CD1c-positive myeloid dendritic cell (primary cell): ENCODE measurements at regions not wholly inside any gene's neighbourhood (a gene's known extent, or its start where the extent isn't known, plus 50 kb on each side); places are given as distances from the start of the nearest gene placed in this dataset.
"Not testable (repeated sequence)": the region's sequence is repeated elsewhere in the genome, so short reads cannot be mapped to it uniquely, and the experiment has no call there.

ENCODE experiments used
- DNase-seq: peaks from one replicate; pipeline ENCODE4 v3.0.0-alpha.2; 2016; ENCODE audit errors: extremely low spot score

GRCh38 chr12:124476011-124476400 is 91.4 kb downstream of the NCOR2 start:
- no peak for DNase-seq

GRCh38 chr12:124475295-124476010 is 92.0 kb downstream of the NCOR2 start:
- DNase-seq, result no peak

GRCh38 chr12:124474709-124475108 is 92.7 kb downstream of the NCOR2 start:
- no peak for DNase-seq

- DNase-seq, result no peak
Observed at GRCh38 chr12:124472690-124473279, 94.6 kb downstream of the NCOR2 start.

GRCh38 chr12:124471828-124472227 is 95.6 kb downstream of the NCOR2 start:
- DNase-seq, result no peak

GRCh38 chr12:124470806-124471205 is 96.6 kb downstream of the NCOR2 start:
- no peak for DNase-seq

- no peak for DNase-seq
Observed at GRCh38 chr12:124470139-124470538, 97.3 kb downstream of the NCOR2 start.

- peak; percentile 42 for DNase-seq
Observed at GRCh38 chr12:124469193-124469888, 98.1 kb downstream of the NCOR2 start.

GRCh38 chr12:124467549-124467948 is 99.9 kb downstream of the NCOR2 start:
- not testable (repeated sequence) for DNase-seq

GRCh38 chr12:124466216-124467128 is 100.9 kb downstream of the NCOR2 start:
- DNase-seq, result peak; percentile 76

GRCh38 chr12:124465473-124465872 is 101.9 kb downstream of the NCOR2 start:
- DNase-seq, result no peak

GRCh38 chr12:124464830-124465229 is 102.6 kb downstream of the NCOR2 start:
- no peak for DNase-seq

- DNase-seq, result no peak
Observed at GRCh38 chr12:124464062-124464461, 103.3 kb downstream of the NCOR2 start.

- DNase-seq, result no peak
Observed at GRCh38 chr12:124463341-124463921, 104.0 kb downstream of the NCOR2 start.

GRCh38 chr12:124462750-124463149 is 104.7 kb downstream of the NCOR2 start:
- no peak for DNase-seq

- no peak for DNase-seq
Observed at GRCh38 chr12:124461851-124462623, 105.4 kb downstream of the NCOR2 start.

- DNase-seq, result no peak
Observed at GRCh38 chr12:124461241-124461673, 106.2 kb downstream of the NCOR2 start.

- DNase-seq, result no peak
Observed at GRCh38 chr12:124460771-124461170, 106.6 kb downstream of the NCOR2 start.

GRCh38 chr12:124459852-124460645 is 107.4 kb downstream of the NCOR2 start:
- no peak for DNase-seq
